KMS-11 (cell line): ENCODE measurements at regions not wholly inside any gene's neighbourhood (a gene's known extent, or its start where the extent isn't known, plus 50 kb on each side); places are given as distances from the start of the nearest gene placed in this dataset.

Experiments
- H2AFZ ChIP-seq: fragments of 200-600 bp; sonication (generic); 2 replicates; pipeline ENCODE4 v1.6.1; 2016; ENCODE audit warnings: antibody characterized with exemption, mixed run types, low read depth
- H3K27ac ChIP-seq: fragments of 200-600 bp; sonication (generic); 2 replicates; pipeline ENCODE4 v1.6.1; 2016; ENCODE audit warnings: mild to moderate bottlenecking, mixed run types
- H3K27me3 ChIP-seq: fragments of 200-600 bp; sonication (generic); 2 replicates; pipeline ENCODE4 v1.6.1; 2017; ENCODE audit warnings: mild to moderate bottlenecking, low read depth, mixed run types, moderate library complexity; ENCODE audit not compliant: insufficient read depth
- H3K36me3 ChIP-seq: fragments of 200-600 bp; sonication (generic); 2 replicates; pipeline ENCODE4 v1.6.1; 2017; ENCODE audit warnings: mild to moderate bottlenecking, mixed run types; ENCODE audit not compliant: insufficient read depth
- H3K4me1 ChIP-seq: fragments of 200-600 bp; sonication (generic); 2 replicates; pipeline ENCODE4 v1.6.1; 2016; ENCODE audit warnings: mild to moderate bottlenecking, low read depth, mixed run types; ENCODE audit not compliant: poor library complexity, severe bottlenecking
- H3K4me2 ChIP-seq: fragments of 200-600 bp; sonication (generic); 2 replicates; pipeline ENCODE4 v1.7.0; 2016; ENCODE audit warnings: mild to moderate bottlenecking, mixed run types
- H3K4me3 ChIP-seq: fragments of 200-600 bp; sonication (generic); IDR thresholded peaks from 2 replicates; pipeline ENCODE4 v1.6.1; 2017; ENCODE audit warnings: low read depth, low read length, mixed read lengths; ENCODE audit not compliant: insufficient read depth
- H3K79me2 ChIP-seq: fragments of 200-600 bp; sonication (generic); 2 replicates; pipeline ENCODE4 v1.6.1; 2016; ENCODE audit warnings: low read depth, mixed run types; ENCODE audit not compliant: insufficient read depth
- H3K9ac ChIP-seq: fragments of 200-600 bp; sonication (generic); 2 replicates; pipeline ENCODE4 v1.6.1; 2016; ENCODE audit warnings: mild to moderate bottlenecking, mixed run types
- H4K20me1 ChIP-seq: fragments of 200-600 bp; sonication (generic); 2 replicates; pipeline ENCODE4 v1.6.1; 2016; ENCODE audit warnings: mild to moderate bottlenecking, mixed run types; ENCODE audit not compliant: insufficient read depth
- CTCF ChIP-seq: fragments of 200-600 bp; sonication (generic); conservative IDR thresholded peaks from 2 replicates; pipeline ENCODE4 v1.6.1; 2017; ENCODE audit warnings: low read depth, mild to moderate bottlenecking, antibody characterized with exemption, low read length, moderate library complexity, mixed read lengths

GRCh38 chr7:41334071-41334862 lies 368.6 kb downstream of the INHBA start:
- H3K4me2 ChIP-seq: no peak overlapping the region

GRCh38 chr7:41333511-41333910 lies 369.4 kb downstream of the INHBA start:
- TF ChIP-seq CTCF: no peak
- Histone ChIP-seq H3K9ac (no peak overlapping the region), H3K36me3 (no peaks in the 10 kb centered on the region), H3K4me1 (no peaks in the 10 kb centered on the region), H3K79me2 (no peaks in the 10 kb centered on the region), H3K27ac (no peak overlapping the region), H4K20me1 (no peaks in the 10 kb centered on the region), H3K4me2 (no peak overlapping the region), H2AFZ (no peak overlapping the region), H3K4me3 (no peak overlapping the region), H3K27me3 (no peaks in the 10 kb centered on the region)

More at GRCh38 chr7:41334071-41334862, 368.6 kb downstream of the INHBA start:
- H3K9ac ChIP-seq: no peak overlapping the region
- no peak for TF ChIP-seq CTCF
- no peaks in the 10 kb centered on the region for H3K4me1 ChIP-seq
- H2AFZ ChIP-seq: no peak overlapping the region
- H3K36me3 ChIP-seq: no peaks in the 10 kb centered on the region
- no peaks in the 10 kb centered on the region for H3K27me3 ChIP-seq
- no peaks in the 10 kb centered on the region for H3K79me2 ChIP-seq
- H3K4me3 ChIP-seq: no peak overlapping the region
- H4K20me1 ChIP-seq: no peaks in the 10 kb centered on the region
- H3K27ac ChIP-seq: no peak overlapping the region

- H2AFZ ChIP-seq: no peak overlapping the region
- no peaks in the 10 kb centered on the region for H3K79me2 ChIP-seq
- H3K4me2 ChIP-seq: no peak overlapping the region
- TF ChIP-seq CTCF: no peak
- H3K36me3 ChIP-seq: no peaks in the 10 kb centered on the region
- H3K27me3 ChIP-seq: no peaks in the 10 kb centered on the region
- H3K27ac ChIP-seq: no peak overlapping the region
- no peak overlapping the region for H3K9ac ChIP-seq
- H3K4me3 ChIP-seq: no peak overlapping the region
- no peaks in the 10 kb centered on the region for H3K4me1 ChIP-seq
- H4K20me1 ChIP-seq: no peaks in the 10 kb centered on the region
Measured at GRCh38 chr7:41331194-41331593, 371.7 kb downstream of the INHBA start.

- H3K36me3 ChIP-seq: no peaks in the 10 kb centered on the region
- no peak for TF ChIP-seq CTCF
- H3K4me2 ChIP-seq: no peak overlapping the region
- H3K79me2 ChIP-seq: no peaks in the 10 kb centered on the region
- H3K27ac ChIP-seq: no peak overlapping the region
- no peaks in the 10 kb centered on the region for H3K4me1 ChIP-seq
- no peak overlapping the region for H3K4me3 ChIP-seq
- no peak overlapping the region for H2AFZ ChIP-seq
- H3K27me3 ChIP-seq: no peaks in the 10 kb centered on the region
- no peak overlapping the region for H3K9ac ChIP-seq
- H4K20me1 ChIP-seq: no peaks in the 10 kb centered on the region
Measured at GRCh38 chr7:41328544-41328943, 374.3 kb downstream of the INHBA start.
